Esophagus muscularis mucosa (tissue), 4 donors: ENCODE measurements at regions not wholly inside any gene's neighbourhood (a gene's known extent, or its start where the extent isn't known, plus 50 kb on each side); places are given as distances from the start of the nearest gene placed in this dataset.
A peak's percentile ranks its signal among the peaks of the same experiment; 100 is the strongest.

Experiments used
- DNase-seq: peaks from one replicate; pipeline ENCODE4 v3.0.0-alpha.2; 2017; ENCODE audit errors: extremely low spot score
- H3K27ac ChIP-seq, 4 donors: fragments of 200-600 bp; sonication (generic); replicated peaks in 1 of 4; 1 replicate in 3 of 4; 2 replicates in 1 of 4; pipeline ENCODE4 v1.5.1; 2016 to 2019; ENCODE audit warnings: mild to moderate bottlenecking in 1 of 4
- H3K27me3 ChIP-seq, 4 donors: fragments of 200-600 bp; sonication (generic); one replicate each; pipeline versions ENCODE4 v1.5.1 to v1.6.0; 2016 to 2019
- H3K36me3 ChIP-seq, 4 donors: fragments of 200-600 bp; sonication (generic); one replicate each; pipeline ENCODE4 v1.5.1; 2016 to 2019
- H3K4me1 ChIP-seq, 4 donors: fragments of 200-600 bp; sonication (generic); one replicate each; pipeline ENCODE4 v1.5.1; 2016 to 2019
- H3K4me3 ChIP-seq, 4 donors: fragments of 200-600 bp; sonication (generic); 1 replicate in 2 of 4; 2 replicates in 2 of 4; pipeline ENCODE4 v1.5.1; 2016 to 2019; ENCODE audit warnings: mild to moderate bottlenecking in 4 of 4, moderate library complexity in 1 of 4
- H3K9me3 ChIP-seq, 4 donors: fragments of 200-600 bp; sonication (generic); 1 replicate in 3 of 4; 2 replicates in 1 of 4; pipeline ENCODE4 v1.5.1; 2016 to 2019
- EP300 ChIP-seq: sonication (generic); formaldehyde crosslinking; IDR thresholded peaks from one replicate; pipeline ENCODE4 v1.6.1; 2017; ENCODE audit warnings: antibody characterized with exemption
- POLR2A ChIP-seq: fragments of 450-650 bp; IDR thresholded peaks from one replicate; pipeline ENCODE4 v1.6.1; 2017; ENCODE audit warnings: antibody characterized with exemption, moderate library complexity, mild to moderate bottlenecking, low read depth
- POLR2AphosphoS5 ChIP-seq, 2 donors: sonication (generic); formaldehyde crosslinking; IDR thresholded peaks; one replicate each; pipeline ENCODE4 v1.6.1; 2017; ENCODE audit warnings: antibody characterized with exemption in 2 of 2
- WGBS: methylation state at CpG from one replicate; pipeline ENCODE4 v1.1.5; 2018; 5-methylcytosine and 5-hydroxymethylcytosine counted together
- intact Hi-C: fragments of 100-400 bp; cut with DNase I; formaldehyde crosslinking; loops from one replicate; pipeline ENCODE4 v1.15.1; 2023
- TF ChIP-seq, protein P1 (sequence below), 3 experiments: fragments of 200-600 bp in 2 of 3; fragments of 450-650 bp in 1 of 3; sonication (generic) in 2 of 3; IDR thresholded peaks; one replicate each; pipeline ENCODE4 v1.5.1; 2017 to 2019; ENCODE audit warnings: antibody characterized with exemption in 3 of 3, mild to moderate bottlenecking in 2 of 3, moderate library complexity in 1 of 3

- no peak overlapping the region for H3K4me3 ChIP-seq
- intact Hi-C loops: no loop called here
- H3K9me3 ChIP-seq: peaks cover 0 to 6% (median 1%) of the 10 kb centered on the region in 4 donors
- WGBS: 33% methylated on average over 11 of the region's 11 CpGs
- H3K27me3 ChIP-seq: peaks cover 0 to 45% (median 3%) of the 10 kb centered on the region in 4 donors
- no peaks in the 10 kb centered on the region for H3K4me1 ChIP-seq
- no peak for DNase-seq
- H3K36me3 ChIP-seq: no peaks in the 10 kb centered on the region
- TF ChIP-seq, protein P1, sequence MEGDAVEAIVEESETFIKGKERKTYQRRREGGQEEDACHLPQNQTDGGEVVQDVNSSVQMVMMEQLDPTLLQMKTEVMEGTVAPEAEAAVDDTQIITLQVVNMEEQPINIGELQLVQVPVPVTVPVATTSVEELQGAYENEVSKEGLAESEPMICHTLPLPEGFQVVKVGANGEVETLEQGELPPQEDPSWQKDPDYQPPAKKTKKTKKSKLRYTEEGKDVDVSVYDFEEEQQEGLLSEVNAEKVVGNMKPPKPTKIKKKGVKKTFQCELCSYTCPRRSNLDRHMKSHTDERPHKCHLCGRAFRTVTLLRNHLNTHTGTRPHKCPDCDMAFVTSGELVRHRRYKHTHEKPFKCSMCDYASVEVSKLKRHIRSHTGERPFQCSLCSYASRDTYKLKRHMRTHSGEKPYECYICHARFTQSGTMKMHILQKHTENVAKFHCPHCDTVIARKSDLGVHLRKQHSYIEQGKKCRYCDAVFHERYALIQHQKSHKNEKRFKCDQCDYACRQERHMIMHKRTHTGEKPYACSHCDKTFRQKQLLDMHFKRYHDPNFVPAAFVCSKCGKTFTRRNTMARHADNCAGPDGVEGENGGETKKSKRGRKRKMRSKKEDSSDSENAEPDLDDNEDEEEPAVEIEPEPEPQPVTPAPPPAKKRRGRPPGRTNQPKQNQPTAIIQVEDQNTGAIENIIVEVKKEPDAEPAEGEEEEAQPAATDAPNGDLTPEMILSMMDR (IDR thresholded peaks at IDR 0.05): peak; percentile 17 to 53 (median 37)
- no peak for TF ChIP-seq POLR2A
- H3K27ac ChIP-seq: no peak overlapping the region
These were observed 432.7 kb upstream of the ASIC2 start for GRCh38 chr17:33725675-33726271.

GRCh38 chr17:33730131-33730530, 437.0 kb upstream of the ASIC2 start:
- H3K4me3 ChIP-seq: no peak overlapping the region
- peaks cover 0 to 62% (median 3%) of the 10 kb centered on the region in 4 donors for H3K27me3 ChIP-seq
- no peaks in the 10 kb centered on the region for H3K4me1 ChIP-seq
- DNase-seq: no peak
- no peak overlapping the region for H3K27ac ChIP-seq
- intact Hi-C loops: no loop called here
- 54% methylated on average over 2 of the region's 2 CpGs for WGBS
- TF ChIP-seq EP300 (no peak), POLR2A (no peak), POLR2AphosphoS5 (IDR thresholded peaks at IDR 0.05) (no peak)
- TF ChIP-seq, protein P1 (IDR thresholded peaks at IDR 0.05): no peak
- H3K36me3 ChIP-seq: no peaks in the 10 kb centered on the region
- peaks cover 0 to 6% (median 1%) of the 10 kb centered on the region in 4 donors for H3K9me3 ChIP-seq

- intact Hi-C loops: no loop called here
- H3K4me1 ChIP-seq: no peaks in the 10 kb centered on the region
- no peak overlapping the region for H3K4me3 ChIP-seq
- H3K27ac ChIP-seq: no peak overlapping the region
- DNase-seq: no peak
- 29% methylated on average over 3 of the region's 3 CpGs for WGBS
- TF ChIP-seq POLR2AphosphoS5 (IDR thresholded peaks at IDR 0.05) (no peak), POLR2A (no peak), EP300 (no peak)
- TF ChIP-seq, protein P1 (IDR thresholded peaks at IDR 0.05): no peak
- H3K27me3 ChIP-seq: peaks cover 0 to 51% (median 2%) of the 10 kb centered on the region in 4 donors
- H3K9me3 ChIP-seq: no peaks in the 10 kb centered on the region
- H3K36me3 ChIP-seq: no peaks in the 10 kb centered on the region
These were observed 439.0 kb upstream of the ASIC2 start for GRCh38 chr17:33732116-33732515.

DNA sequence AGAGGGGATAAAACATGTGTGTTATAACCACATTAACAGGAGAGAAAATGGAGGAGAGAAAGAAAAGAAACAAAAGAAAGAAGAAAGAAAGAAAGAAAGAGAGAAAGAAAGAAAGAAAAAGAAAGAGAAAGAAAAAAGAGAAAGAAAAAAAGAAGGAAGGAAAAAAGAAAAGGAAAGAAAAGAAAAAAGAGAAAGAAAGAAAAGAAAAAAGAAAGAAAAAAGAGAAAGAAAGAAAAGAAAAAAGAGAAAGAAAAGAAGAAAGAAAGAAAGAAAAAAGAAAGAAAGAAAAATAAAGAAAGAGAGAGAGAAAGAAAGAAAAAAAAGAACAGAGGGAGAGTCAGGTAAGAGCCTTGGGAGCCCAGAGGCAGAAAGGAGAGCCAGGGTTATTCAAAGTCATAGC, 446.6 kb upstream of the ASIC2 start:
- Histone ChIP-seq H3K27me3 (peaks cover 0 to 36% (median 3%) of the 10 kb centered on the region in 4 donors), H3K27ac (no peak overlapping the region), H3K4me3 (no peak overlapping the region), H3K36me3 (no peaks in the 10 kb centered on the region), H3K4me1 (no peaks in the 10 kb centered on the region), H3K9me3 (no peaks in the 10 kb centered on the region)
- TF ChIP-seq, protein P1 (IDR thresholded peaks at IDR 0.05): no peak
- no peak for TF ChIP-seq EP300
- TF ChIP-seq POLR2AphosphoS5 (IDR thresholded peaks at IDR 0.05): no peak
- no peak for TF ChIP-seq POLR2A
- intact Hi-C loops: no loop called here
- DNase-seq: no peak

DNA sequence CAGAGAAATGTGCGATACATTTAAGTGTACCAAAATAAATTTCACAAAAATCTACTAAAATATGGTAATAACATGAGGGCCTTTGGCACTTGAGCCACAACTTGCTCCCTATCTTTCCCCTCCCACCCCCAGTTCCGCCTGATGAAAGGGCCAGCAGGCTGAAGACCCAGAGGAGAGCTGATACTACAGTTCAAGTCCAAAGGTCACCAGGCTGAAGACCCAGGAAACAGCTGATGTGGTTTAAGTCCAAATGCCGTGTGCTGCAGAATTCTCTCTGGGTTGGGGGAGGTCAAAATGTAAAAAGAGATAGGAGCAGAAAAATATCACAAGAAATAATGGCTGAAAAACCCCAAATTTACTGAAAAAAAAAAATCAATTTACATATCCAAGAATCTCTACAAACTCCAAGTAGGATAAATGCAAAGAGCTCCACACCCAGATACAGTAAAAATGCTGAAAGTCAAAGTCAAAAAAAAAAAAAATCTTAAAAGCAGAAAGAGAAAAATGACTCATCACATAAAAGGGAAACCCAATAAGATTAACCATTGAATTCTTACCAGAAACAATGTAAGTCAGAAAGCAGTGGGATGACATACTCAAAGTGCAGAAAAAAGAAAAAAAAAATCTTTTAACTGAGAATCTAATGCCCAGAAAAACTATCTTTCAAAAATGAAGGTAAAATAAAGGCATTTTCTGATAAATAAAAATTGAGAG, 452.1 kb upstream of the ASIC2 start:
- H3K27me3 ChIP-seq: peaks cover 0 to 42% (median 0%) of the 10 kb centered on the region in 4 donors
- no peak for DNase-seq
- 57% methylated on average over 3 of the region's 3 CpGs for WGBS
- no peaks in the 10 kb centered on the region for H3K4me1 ChIP-seq
- H3K4me3 ChIP-seq: no peak overlapping the region
- no peaks in the 10 kb centered on the region for H3K36me3 ChIP-seq
- no peak for TF ChIP-seq EP300
- TF ChIP-seq, protein P1 (IDR thresholded peaks at IDR 0.05): no peak
- TF ChIP-seq POLR2A: no peak
- TF ChIP-seq POLR2AphosphoS5 (IDR thresholded peaks at IDR 0.05): no peak
- intact Hi-C loops: no loop called here
- no peak overlapping the region for H3K27ac ChIP-seq
- H3K9me3 ChIP-seq: no peaks in the 10 kb centered on the region
